Suppressor macrophage treated with lipopolysaccharide for 1 hour (primary cell): ENCODE measurements at regions not wholly inside any gene's neighbourhood (a gene's known extent, or its start where the extent isn't known, plus 50 kb on each side); places are given as distances from the start of the nearest gene placed in this dataset.
A peak's percentile ranks its signal among the peaks of the same experiment; 100 is the strongest.

Source experiments
- DNase-seq, 3 donors: peaks; one replicate each; pipeline ENCODE4 v3.0.0-alpha.2; 2020 to 2022

- DNase-seq = no peak
These were observed 1407.6 kb upstream of the USP9Y start for GRCh38 chrY:11293392-11293791.

GRCh38 chrY:11334151-11334550, 1366.9 kb upstream of the USP9Y start:
- DNase-seq = peak in 1 of 3 donors; percentile 18
